Glomerular endothelial cell (primary cell): ENCODE measurements at regions not wholly inside any gene's neighbourhood (a gene's known extent, or its start where the extent isn't known, plus 50 kb on each side); places are given as distances from the start of the nearest gene placed in this dataset.

Experiments used
- DNase-seq: peaks from one replicate; pipeline ENCODE4 v3.0.0-alpha.2; 2011; ENCODE audit warnings: low read depth, low spot score; ENCODE audit errors: extremely low read depth

GRCh38 chr3:95049841-95050240, 987.0 kb downstream of the NSUN3 start:
- no peak for DNase-seq

DNA sequence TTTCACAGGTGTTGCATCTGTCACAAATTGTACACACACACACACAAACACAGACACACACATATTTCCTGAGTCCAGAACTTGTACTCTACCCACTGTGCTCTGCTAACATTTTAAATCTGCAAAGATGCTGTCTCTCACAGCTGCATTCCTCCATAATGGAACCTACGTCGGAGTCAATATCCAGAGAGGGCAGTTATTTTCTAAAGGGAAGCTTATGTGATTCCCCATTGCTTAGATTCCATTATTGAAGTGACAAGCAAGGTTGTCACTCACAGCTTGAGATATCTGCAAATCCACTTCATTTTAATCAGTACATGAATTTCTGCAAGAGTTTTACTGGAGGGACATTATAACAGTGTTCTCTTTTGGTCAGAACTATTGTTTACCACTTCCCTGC, 992.4 kb downstream of the NSUN3 start:
- DNase-seq = no peak

DNA sequence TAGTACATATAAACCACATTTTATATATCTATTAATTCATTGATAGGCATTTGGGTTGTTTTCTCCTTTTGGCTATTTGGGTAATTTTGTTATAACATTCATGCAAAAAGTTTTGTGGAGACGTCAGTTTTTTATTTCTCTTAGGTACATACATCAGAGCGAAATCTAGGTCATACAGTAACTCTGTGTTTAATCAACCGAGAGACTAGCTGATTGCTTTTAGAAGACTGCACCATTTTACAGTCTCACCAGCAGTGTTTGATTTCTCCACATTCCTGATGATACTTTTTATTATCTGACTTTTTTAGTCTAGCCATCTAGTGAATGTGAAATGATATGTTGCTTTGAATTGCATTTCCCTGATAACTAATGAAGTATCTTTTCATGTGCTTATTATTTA, 1019.3 kb downstream of the NSUN3 start:
- DNase-seq = no peak

- DNase-seq = no peak
Measured at GRCh38 chr3:95084738-95085137, 1021.9 kb downstream of the NSUN3 start.

DNA sequence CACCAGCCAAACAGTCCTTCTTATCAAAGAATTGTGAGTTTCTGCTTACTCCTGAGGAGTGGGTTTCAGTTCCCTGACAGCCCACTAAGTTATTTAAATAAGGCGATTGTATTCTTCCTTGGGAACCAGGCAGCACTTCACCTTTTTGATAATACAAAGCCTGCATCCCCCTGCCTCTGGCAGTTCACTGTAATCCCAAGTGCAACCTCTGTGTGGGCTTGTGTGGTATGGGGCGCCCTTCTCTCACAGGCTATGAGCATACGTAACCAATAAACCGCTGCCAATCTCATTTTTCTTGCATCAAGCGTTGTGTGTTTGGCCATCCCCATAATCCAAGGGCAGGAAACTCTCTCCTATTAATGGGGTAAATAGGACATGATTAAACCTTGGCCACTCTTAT, 1025.6 kb downstream of the NSUN3 start:
- no peak for DNase-seq

GRCh38 chr3:95097493-95097892, 1034.6 kb downstream of the NSUN3 start:
- no peak for DNase-seq

GRCh38 chr3:95120921-95121320, 1058.1 kb downstream of the NSUN3 start:
- no peak for DNase-seq

GRCh38 chr3:95123104-95123503, 1060.2 kb downstream of the NSUN3 start:
- no peak for DNase-seq

DNA sequence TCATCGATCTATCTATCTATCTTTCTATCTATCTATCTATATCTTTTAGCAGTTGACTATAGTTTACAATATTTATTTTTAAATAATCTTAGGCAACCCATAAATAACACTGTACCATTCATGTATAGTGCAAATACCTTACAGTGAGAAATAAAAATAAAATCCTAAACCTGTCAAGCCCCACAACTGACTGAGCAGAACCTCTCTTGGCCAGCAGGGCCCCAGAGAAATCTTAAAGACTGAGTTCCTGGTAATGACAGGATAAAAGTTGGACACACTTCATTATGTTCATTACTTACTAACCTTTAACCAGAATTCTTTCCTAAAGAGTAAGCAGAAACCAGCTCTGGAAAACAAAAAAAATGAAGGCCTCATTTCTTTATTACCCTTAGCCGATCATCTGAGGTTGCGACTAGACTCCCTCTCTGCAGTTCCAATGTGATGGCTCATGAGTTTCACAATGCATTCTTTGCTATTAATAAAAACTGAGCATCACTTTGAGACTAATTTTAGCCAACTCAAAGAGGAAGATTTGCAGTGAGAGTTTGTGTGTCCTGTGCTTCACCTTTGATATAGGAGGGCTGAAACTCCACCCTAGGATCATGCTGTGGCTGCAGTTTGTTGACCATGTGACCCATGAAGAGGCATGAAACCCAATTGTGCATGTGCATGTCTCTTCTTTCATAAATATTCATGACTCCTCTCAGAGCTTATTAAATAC, 1072.0 kb downstream of the NSUN3 start:
- no peak for DNase-seq

DNA sequence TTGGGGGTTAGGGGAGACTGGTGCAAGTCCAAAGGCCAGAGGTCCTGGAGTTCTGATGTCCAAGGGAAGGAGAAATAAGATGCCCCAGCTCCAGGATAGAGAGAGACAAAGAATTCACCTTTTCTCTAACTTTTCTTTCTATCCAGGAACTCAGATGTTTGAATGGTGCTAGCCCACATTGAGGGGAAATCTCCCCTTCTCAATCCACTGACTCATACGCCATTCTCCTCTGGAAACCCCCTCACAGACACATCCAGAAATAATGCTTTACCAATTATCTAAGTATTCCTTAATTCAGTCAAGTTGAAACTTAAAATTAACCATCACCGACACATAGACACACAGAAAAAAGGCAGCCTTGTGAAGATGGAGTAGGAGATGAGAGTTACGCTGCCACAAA, 1085.2 kb downstream of the NSUN3 start:
- DNase-seq = no peak

DNA sequence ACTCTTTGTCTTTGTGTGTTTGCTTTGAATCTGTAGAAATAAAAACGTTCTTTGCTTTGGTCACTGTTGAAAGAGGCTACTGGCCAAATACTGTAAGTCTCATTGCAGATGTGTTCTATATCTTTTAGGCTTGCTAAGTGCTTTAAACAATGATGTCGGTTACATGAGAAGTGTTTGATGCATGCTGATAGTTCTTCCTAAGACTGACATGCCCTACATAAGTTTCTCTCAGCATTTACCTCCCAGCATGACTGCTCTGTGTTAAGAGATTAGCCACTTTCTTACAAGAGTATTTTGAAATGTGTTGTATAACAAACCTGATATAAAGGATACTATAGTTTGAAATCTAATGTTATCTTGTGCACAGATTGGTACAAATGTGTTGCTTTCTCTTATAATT, 1088.7 kb downstream of the NSUN3 start:
- no peak for DNase-seq

- DNase-seq = no peak
Measured at GRCh38 chr3:95154766-95155165, 1091.9 kb downstream of the NSUN3 start.

DNA sequence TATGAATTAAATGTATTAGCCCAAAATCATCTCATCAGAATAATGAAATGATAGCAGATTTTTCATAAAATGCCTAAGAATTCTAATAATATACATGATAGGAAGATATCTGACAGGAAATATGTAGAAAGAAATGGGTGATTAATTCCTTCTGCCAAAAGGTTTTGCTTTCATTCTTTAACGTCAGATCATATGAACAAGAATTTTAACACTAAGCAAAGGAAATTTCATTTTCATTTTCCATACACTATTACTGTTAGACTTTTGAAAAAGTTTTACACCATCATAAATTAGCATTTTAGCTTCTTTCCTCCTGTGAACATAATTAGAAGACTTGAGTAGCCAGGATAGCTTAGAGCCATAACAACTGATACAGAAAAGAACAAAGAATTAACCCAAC, 1099.9 kb downstream of the NSUN3 start:
- DNase-seq = no peak

DNA sequence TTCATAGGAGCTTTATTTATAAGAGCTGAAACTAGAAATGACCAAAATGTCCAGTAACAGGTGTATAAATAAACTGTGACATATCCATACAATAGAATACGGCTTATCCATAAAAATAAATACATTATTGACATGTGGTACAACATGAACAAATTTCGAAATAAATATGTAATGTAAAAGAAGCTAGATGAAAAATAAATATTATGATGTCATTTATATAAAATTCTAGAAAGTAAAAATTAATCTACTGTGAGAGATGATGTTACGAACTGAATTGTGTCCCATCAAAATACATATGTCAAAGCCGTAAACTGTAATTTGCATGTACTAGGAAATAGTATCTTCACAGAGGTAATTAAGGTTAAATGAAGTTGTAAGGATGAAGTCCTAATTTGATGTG, 1104.9 kb downstream of the NSUN3 start:
- DNase-seq = no peak

DNA sequence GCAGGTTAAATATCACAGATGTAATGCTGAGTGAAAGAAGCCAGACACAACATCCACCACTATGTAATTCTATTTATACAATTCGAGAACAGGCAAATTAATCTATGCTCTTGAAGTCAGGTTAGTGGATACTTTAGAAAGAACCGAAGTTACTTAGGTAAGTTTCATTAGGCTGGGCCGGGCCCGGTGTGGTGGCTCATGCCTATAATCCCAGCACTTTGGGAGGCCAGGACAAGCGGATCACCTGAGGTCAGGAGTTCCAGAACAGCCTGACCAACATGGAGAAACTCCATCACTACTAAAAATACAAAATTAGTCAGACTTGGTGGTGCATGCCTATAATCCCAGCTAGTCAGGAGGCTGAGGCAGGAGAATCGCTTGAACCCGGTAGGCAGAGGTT, 1105.7 kb downstream of the NSUN3 start:
- no peak for DNase-seq

GRCh38 chr3:95172164-95172943, 1109.5 kb downstream of the NSUN3 start:
- DNase-seq = no peak

- no peak for DNase-seq
Measured at GRCh38 chr3:95177096-95177495, 1114.2 kb downstream of the NSUN3 start.

GRCh38 chr3:95184038-95184437, 1121.2 kb downstream of the NSUN3 start:
- no peak for DNase-seq

GRCh38 chr3:95189348-95189747, 1126.5 kb downstream of the NSUN3 start:
- no peak for DNase-seq

GRCh38 chr3:95197661-95198060, 1134.8 kb downstream of the NSUN3 start:
- no peak for DNase-seq

DNA sequence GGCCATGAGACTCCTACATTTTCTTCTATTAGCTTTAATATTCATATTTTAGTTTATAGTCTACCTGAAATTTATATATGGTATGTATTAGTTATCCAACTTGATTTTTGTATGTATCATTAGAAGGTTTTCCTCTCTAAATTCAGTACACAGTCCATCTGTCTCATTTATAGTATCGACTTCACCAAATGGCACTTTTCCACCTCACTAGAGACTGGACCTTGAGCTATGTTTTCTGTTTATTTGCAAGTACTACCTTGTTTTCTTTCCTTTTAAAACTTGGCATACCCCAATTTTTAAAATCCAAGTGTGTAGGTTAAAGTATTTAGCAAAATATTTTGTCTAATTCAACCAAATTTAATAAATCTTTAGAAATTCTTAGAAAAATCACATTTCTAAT, 1137.5 kb downstream of the NSUN3 start:
- DNase-seq = no peak

GRCh38 chr3:95210878-95211277, 1148.0 kb downstream of the NSUN3 start:
- DNase-seq = no peak
